ENCODE measurements at regions not wholly inside any gene's neighbourhood (a gene's known extent, or its start where the extent isn't known, plus 50 kb on each side); places are given as distances from the start of the nearest gene placed in this dataset.

- TF ChIP-seq THRAP3 (IDR thresholded peaks at IDR 0.05; ENCODE audit: borderline replicate concordance): no peak
- no peak for TF ChIP-seq ESRRA (IDR thresholded peaks at IDR 0.05; ENCODE audit: borderline replicate concordance, low read depth)
- no peak for TF ChIP-seq GATAD2A (IDR thresholded peaks at IDR 0.05)
- TF ChIP-seq NKRF (IDR thresholded peaks at IDR 0.05; ENCODE audit: borderline replicate concordance): no peak
- no peak for TF ChIP-seq KAT7 (CRISPR knock-in tag; IDR thresholded peaks at IDR 0.05; ENCODE audit: borderline replicate concordance)
- TF ChIP-seq HIVEP1 (CRISPR knock-in tag; IDR thresholded peaks at IDR 0.05): no peak
- TF ChIP-seq NCOA2 (IDR thresholded peaks at IDR 0.05; ENCODE audit: partially characterized antibody in 2 of 2): no peak
- no peak for TF ChIP-seq ZNF184 (CRISPR knock-in tag; IDR thresholded peaks at IDR 0.05)
- TF ChIP-seq, protein P1, sequence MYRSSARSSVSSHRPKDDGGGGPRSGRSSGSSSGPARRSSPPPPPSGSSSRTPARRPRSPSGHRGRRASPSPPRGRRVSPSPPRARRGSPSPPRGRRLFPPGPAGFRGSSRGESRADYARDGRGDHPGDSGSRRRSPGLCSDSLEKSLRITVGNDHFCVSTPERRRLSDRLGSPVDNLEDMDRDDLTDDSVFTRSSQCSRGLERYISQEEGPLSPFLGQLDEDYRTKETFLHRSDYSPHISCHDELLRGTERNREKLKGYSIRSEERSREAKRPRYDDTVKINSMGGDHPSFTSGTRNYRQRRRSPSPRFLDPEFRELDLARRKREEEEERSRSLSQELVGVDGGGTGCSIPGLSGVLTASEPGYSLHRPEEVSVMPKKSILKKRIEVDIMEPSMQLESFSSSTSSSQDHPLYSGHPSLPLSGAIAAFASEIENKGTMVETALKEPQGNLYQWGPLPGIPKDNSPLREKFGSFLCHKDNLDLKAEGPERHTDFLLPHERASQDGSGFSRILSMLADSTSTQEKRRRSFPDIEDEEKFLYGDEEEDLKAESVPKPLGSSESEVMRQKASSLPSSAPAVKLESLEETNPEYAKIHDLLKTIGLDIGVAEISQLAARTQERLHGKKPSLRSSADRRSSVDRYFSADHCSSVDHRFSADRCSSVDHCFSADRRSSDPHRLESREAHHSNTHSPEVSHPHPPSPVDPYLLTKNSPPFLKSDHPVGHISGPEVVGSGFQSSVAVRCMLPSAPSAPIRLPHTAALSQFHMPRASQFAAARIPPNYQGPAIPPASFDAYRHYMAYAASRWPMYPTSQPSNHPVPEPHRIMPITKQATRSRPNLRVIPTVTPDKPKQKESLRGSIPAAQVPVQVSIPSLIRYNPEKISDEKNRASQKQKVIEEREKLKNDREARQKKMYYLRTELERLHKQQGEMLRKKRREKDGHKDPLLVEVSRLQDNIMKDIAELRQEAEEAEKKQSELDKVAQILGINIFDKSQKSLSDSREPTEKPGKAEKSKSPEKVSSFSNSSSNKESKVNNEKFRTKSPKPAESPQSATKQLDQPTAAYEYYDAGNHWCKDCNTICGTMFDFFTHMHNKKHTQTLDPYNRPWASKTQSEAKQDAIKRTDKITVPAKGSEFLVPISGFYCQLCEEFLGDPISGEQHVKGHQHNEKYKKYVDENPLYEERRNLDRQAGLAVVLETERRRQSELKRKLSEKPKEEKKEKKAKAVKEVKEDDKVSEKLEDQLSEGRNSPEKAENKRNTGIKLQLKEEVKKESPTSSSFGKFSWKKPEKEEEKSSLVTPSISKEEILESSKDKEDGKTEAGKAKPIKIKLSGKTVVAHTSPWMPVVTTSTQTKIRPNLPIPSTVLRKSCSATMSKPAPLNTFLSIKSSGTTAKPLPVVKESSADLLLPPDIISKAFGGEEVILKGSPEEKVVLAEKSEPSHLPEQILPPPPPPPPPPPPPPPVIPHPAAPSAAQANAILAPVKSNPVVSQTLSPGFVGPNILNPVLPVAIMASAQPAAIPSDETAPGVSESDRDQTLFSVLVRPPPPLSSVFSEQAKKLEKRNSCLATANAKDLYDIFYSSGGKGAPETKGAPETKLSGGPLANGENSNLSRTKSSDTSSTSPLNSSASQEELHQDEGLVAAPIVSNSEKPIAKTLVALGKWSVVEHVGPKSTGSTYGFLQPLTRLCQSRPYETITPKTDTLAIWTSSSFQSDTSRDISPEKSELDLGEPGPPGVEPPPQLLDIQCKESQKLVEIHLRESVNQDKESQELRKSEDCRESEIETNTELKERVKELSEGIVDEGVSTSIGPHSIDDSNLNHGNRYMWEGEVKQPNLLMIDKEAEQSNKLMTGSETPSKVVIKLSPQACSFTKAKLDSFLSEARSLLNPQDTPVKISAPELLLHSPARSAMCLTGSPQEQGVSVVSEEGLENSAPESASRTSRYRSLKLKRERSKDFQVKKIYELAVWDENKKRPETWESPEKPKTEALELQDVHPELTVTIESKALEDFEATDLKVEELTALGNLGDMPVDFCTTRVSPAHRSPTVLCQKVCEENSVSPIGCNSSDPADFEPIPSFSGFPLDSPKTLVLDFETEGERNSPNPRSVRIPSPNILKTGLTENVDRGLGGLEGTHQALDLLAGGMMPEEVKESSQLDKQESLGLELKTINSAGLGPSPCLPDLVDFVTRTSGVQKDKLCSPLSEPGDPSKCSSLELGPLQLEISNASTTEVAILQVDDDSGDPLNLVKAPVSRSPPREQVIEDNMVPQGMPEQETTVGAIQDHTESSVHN (IDR thresholded peaks at IDR 0.05; ENCODE audit: borderline replicate concordance in 1 of 2, low read depth in 1 of 2): no peak
- TF ChIP-seq HMG20B (CRISPR knock-in tag; IDR thresholded peaks at IDR 0.05): no peak
- no peak for TF ChIP-seq YY1 (IDR thresholded peaks at IDR 0.05; ENCODE audit: borderline replicate concordance in 1 of 3, control insufficient read depth in 1 of 3, extremely low read depth in 1 of 3, insufficient read depth in 3 of 3, insufficient read length in 1 of 3, insufficient replicate concordance in 2 of 3, low read depth in 1 of 3, low read length in 2 of 3)
- no peak for TF ChIP-seq CHD1 (IDR thresholded peaks at IDR 0.05; ENCODE audit: low read length)
- TF ChIP-seq, protein P2, sequence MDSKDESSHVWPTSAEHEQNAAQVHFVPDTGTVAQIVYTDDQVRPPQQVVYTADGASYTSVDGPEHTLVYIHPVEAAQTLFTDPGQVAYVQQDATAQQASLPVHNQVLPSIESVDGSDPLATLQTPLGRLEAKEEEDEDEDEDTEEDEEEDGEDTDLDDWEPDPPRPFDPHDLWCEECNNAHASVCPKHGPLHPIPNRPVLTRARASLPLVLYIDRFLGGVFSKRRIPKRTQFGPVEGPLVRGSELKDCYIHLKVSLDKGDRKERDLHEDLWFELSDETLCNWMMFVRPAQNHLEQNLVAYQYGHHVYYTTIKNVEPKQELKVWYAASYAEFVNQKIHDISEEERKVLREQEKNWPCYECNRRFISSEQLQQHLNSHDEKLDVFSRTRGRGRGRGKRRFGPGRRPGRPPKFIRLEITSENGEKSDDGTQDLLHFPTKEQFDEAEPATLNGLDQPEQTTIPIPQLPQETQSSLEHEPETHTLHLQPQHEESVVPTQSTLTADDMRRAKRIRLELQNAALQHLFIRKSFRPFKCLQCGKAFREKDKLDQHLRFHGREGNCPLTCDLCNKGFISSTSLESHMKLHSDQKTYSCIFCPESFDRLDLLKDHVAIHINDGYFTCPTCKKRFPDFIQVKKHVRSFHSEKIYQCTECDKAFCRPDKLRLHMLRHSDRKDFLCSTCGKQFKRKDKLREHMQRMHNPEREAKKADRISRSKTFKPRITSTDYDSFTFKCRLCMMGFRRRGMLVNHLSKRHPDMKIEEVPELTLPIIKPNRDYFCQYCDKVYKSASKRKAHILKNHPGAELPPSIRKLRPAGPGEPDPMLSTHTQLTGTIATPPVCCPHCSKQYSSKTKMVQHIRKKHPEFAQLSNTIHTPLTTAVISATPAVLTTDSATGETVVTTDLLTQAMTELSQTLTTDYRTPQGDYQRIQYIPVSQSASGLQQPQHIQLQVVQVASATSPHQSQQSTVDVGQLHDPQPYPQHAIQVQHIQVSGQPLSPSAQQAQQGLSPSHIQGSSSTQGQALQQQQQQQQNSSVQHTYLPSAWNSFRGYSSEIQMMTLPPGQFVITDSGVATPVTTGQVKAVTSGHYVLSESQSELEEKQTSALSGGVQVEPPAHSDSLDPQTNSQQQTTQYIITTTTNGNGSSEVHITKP (IDR thresholded peaks at IDR 0.05; ENCODE audit: partially characterized antibody): no peak
Measured at GRCh38 chr2:118473241-118473640, 374.2 kb downstream of the EN1 start (continued).

Measured in K562 (cell line).